H9 (cell line): ENCODE measurements at regions not wholly inside any gene's neighbourhood (a gene's known extent, or its start where the extent isn't known, plus 50 kb on each side); places are given as distances from the start of the nearest gene placed in this dataset.

Experiments
- DNase-seq: peaks from one replicate; pipeline ENCODE4 v3.0.0-alpha.2; 2017
- H2AFZ ChIP-seq: one replicate; pipeline ENCODE4 v1.6.1; 2013; ENCODE audit warnings: mild to moderate bottlenecking, low read length, control low read depth, moderate library complexity
- H2AK5ac ChIP-seq: 2 replicates; pipeline ENCODE4 v1.6.1; 2013; ENCODE audit warnings: low read length, control low read depth, mixed read lengths; ENCODE audit not compliant: insufficient read length
- H2BK120ac ChIP-seq: one replicate; pipeline ENCODE4 v1.6.1; 2013; ENCODE audit warnings: low read depth, mild to moderate bottlenecking, low read length, control low read depth, inconsistent platforms; ENCODE audit not compliant: poor library complexity, severe bottlenecking
- H2BK12ac ChIP-seq: 2 replicates; pipeline ENCODE4 v1.6.1; 2013; ENCODE audit warnings: low read length, control low read depth, mixed read lengths, low read depth; ENCODE audit not compliant: insufficient read length
- H2BK15ac ChIP-seq: 2 replicates; pipeline ENCODE4 v1.6.1; 2013; ENCODE audit warnings: low read depth, low read length, control low read depth
- H2BK20ac ChIP-seq: one replicate; pipeline ENCODE4 v1.6.1; 2013; ENCODE audit warnings: low read depth, mild to moderate bottlenecking, low read length, control low read depth, inconsistent platforms; ENCODE audit not compliant: poor library complexity, severe bottlenecking
- H2BK5ac ChIP-seq: 2 replicates; pipeline ENCODE4 v1.6.1; 2013; ENCODE audit warnings: low read length, control low read depth, mixed read lengths; ENCODE audit not compliant: insufficient read length
- H3K14ac ChIP-seq: 2 replicates; pipeline ENCODE4 v1.6.1; 2013; ENCODE audit warnings: low read length, control low read depth; ENCODE audit not compliant: insufficient read depth
- H3K18ac ChIP-seq: 2 replicates; pipeline ENCODE4 v1.6.1; 2013; ENCODE audit warnings: low read depth, mild to moderate bottlenecking, mixed read lengths, low read length, control low read depth; ENCODE audit not compliant: insufficient read length
- H3K23ac ChIP-seq: 2 replicates; pipeline ENCODE4 v1.6.1; 2013; ENCODE audit warnings: low read length, control low read depth, mixed read lengths, low read depth; ENCODE audit not compliant: insufficient read length
- H3K23me2 ChIP-seq: 2 replicates; pipeline ENCODE4 v1.6.1; 2013; ENCODE audit warnings: low read depth, mild to moderate bottlenecking, mixed read lengths, low read length, control low read depth; ENCODE audit not compliant: insufficient read length, poor library complexity, severe bottlenecking
- H3K27ac ChIP-seq: 2 replicates; pipeline ENCODE4 v1.5.1; 2013; ENCODE audit warnings: low read length, control low read depth, mixed read lengths, low read depth; ENCODE audit not compliant: insufficient read length
- H3K27me3 ChIP-seq: 2 replicates; pipeline ENCODE4 v1.6.1; 2013; ENCODE audit warnings: low read length, control low read depth, inconsistent platforms; ENCODE audit not compliant: insufficient read depth
- H3K4ac ChIP-seq: 2 replicates; pipeline ENCODE4 v1.6.1; 2013; ENCODE audit warnings: low read depth, mild to moderate bottlenecking, control low read depth, inconsistent platforms, low read length, moderate library complexity
- H3K4me1 ChIP-seq: 2 replicates; pipeline ENCODE4 v1.6.1; 2013; ENCODE audit warnings: low read length, control low read depth, inconsistent platforms; ENCODE audit not compliant: insufficient read depth
- H3K4me2 ChIP-seq: 2 replicates; pipeline ENCODE4 v1.6.1; 2013; ENCODE audit warnings: low read length, control low read depth, mixed read lengths; ENCODE audit not compliant: insufficient read length, insufficient read depth
- H3K56ac ChIP-seq: 2 replicates; pipeline ENCODE4 v1.6.1; 2013; ENCODE audit warnings: low read depth, mild to moderate bottlenecking, mixed read lengths, low read length, control low read depth; ENCODE audit not compliant: insufficient read length
- H3K79me1 ChIP-seq: 2 replicates; pipeline ENCODE4 v1.6.1; 2013; ENCODE audit warnings: low read depth, mild to moderate bottlenecking, moderate library complexity, low read length, control low read depth, inconsistent platforms; ENCODE audit not compliant: insufficient read depth, poor library complexity, severe bottlenecking
- H3K79me2 ChIP-seq: 2 replicates; pipeline ENCODE4 v1.6.1; 2013; ENCODE audit warnings: low read length, control low read depth, inconsistent platforms; ENCODE audit not compliant: insufficient read depth
- H3K9ac ChIP-seq: 2 replicates; pipeline ENCODE4 v1.6.1; 2013; ENCODE audit warnings: low read length, control low read depth, mixed read lengths; ENCODE audit not compliant: insufficient read length; ENCODE audit errors: extremely low read depth
- H3K9me3 ChIP-seq: one replicate; pipeline ENCODE4 v1.6.1; 2013; ENCODE audit warnings: low read depth, low read length, inconsistent platforms; ENCODE audit not compliant: control insufficient read depth
- H3T11ph ChIP-seq: one replicate; pipeline ENCODE4 v1.6.1; 2013; ENCODE audit warnings: mild to moderate bottlenecking, low read length, control low read depth, inconsistent platforms
- H4K20me1 ChIP-seq: one replicate; pipeline ENCODE4 v1.6.1; 2013; ENCODE audit not compliant: control insufficient read depth, insufficient read length, insufficient read depth
- H4K5ac ChIP-seq: 2 replicates; pipeline ENCODE4 v1.6.1; 2013; ENCODE audit warnings: low read depth, mild to moderate bottlenecking, mixed read lengths, low read length, control low read depth; ENCODE audit not compliant: insufficient read length
- H4K8ac ChIP-seq: replicated peaks from 2 replicates; pipeline ENCODE4 v1.6.1; 2013; ENCODE audit warnings: low read length, control low read depth, mixed read lengths, low read depth; ENCODE audit not compliant: insufficient read length
- H4K91ac ChIP-seq: 2 replicates; pipeline ENCODE4 v1.6.1; 2013; ENCODE audit warnings: low read depth, mild to moderate bottlenecking, moderate library complexity, mixed read lengths, low read length, control low read depth; ENCODE audit not compliant: insufficient read length
- H3K27ac Mint-ChIP-seq, 3 experiments: 2 replicates in 2 of 3; 3 replicates in 1 of 3; pipeline ENCODE4 v1.8.0; 2020 to 2021; ENCODE audit warnings: mixed read lengths in 3 of 3, mild to moderate bottlenecking in 1 of 3, moderate library complexity in 1 of 3
- H3K27me3 Mint-ChIP-seq: 2 replicates; pipeline ENCODE4 v1.8.0; 2021; ENCODE audit warnings: low read depth, mild to moderate bottlenecking, moderate library complexity, mixed read lengths
- H3K36me3 Mint-ChIP-seq, 3 experiments: 2 replicates in 2 of 3; 3 replicates in 1 of 3; pipeline ENCODE4 v1.8.0; 2020 to 2021; ENCODE audit warnings: low read depth in 3 of 3, mixed read lengths in 3 of 3; ENCODE audit not compliant: insufficient read depth in 1 of 3
- H3K4me1 Mint-ChIP-seq, 2 experiments: 2 replicates each; pipeline ENCODE4 v1.8.0; 2020; ENCODE audit warnings: mixed read lengths in 2 of 2
- H3K4me3 Mint-ChIP-seq, 2 experiments: 2 replicates in 1 of 2; 3 replicates in 1 of 2; pipeline ENCODE4 v1.8.0; 2020 to 2021; ENCODE audit warnings: mild to moderate bottlenecking in 2 of 2, mixed read lengths in 2 of 2, moderate library complexity in 1 of 2
- H3K9me3 Mint-ChIP-seq, 2 experiments: 2 replicates in 1 of 2; 3 replicates in 1 of 2; pipeline ENCODE4 v1.8.0; 2020; ENCODE audit warnings: mild to moderate bottlenecking in 2 of 2, mixed read lengths in 2 of 2, moderate library complexity in 1 of 2
- CTCF ChIP-seq: fragments of 200-600 bp; sonication (generic); conservative IDR thresholded peaks from 3 replicates; pipeline ENCODE4 v1.8.0; 2021; ENCODE audit warnings: antibody characterized with exemption, mild to moderate bottlenecking
- WGBS: extraction: QIAGEN DNeasy Blood & Tissue Kit; methylation state at CpG from one replicate; pipeline ENCODE4 v1.1.7; 2013; ENCODE audit warnings: missing lambda C conversion rate, low lambda C conversion rate, mixed read lengths; ENCODE audit not compliant: insufficient read length; ENCODE audit errors: extremely low coverage; 5-methylcytosine and 5-hydroxymethylcytosine counted together

- H2BK5ac ChIP-seq: no peak overlapping the region
- H3K27me3 Mint-ChIP-seq: no peaks in the 10 kb centered on the region
- no peak overlapping the region for H2AK5ac ChIP-seq
- H3K27me3 ChIP-seq: no peaks in the 10 kb centered on the region
- H3K23me2 ChIP-seq: no peaks in the 10 kb centered on the region
- H4K20me1 ChIP-seq: no peaks in the 10 kb centered on the region
- WGBS: no CpG with 5 or more reads among the region's 8 CpGs
- H4K8ac ChIP-seq: no peak overlapping the region
- no peak overlapping the region for H4K5ac ChIP-seq
- no peaks in the 10 kb centered on the region for H3K79me2 ChIP-seq
- no peak for TF ChIP-seq CTCF
- no peaks in the 10 kb centered on the region for H3K79me1 ChIP-seq
- no peaks in the 10 kb centered on the region for H3K4me1 Mint-ChIP-seq
- H3K27ac ChIP-seq: no peak overlapping the region
- H3K36me3 Mint-ChIP-seq: peaks cover 0 to 4% (median 0%) of the 10 kb centered on the region in 3 experiments; a peak in 1 of 7 replicates
- no peak overlapping the region for H3T11ph ChIP-seq
- no peak overlapping the region for H3K9ac ChIP-seq
- H3K14ac ChIP-seq: no peak overlapping the region
- no peak overlapping the region for H3K27ac Mint-ChIP-seq
- no peak overlapping the region for H2BK20ac ChIP-seq
- H2AFZ ChIP-seq: no peak overlapping the region
- no peak overlapping the region for H4K91ac ChIP-seq
- no peaks in the 10 kb centered on the region for H3K9me3 ChIP-seq
- no peak overlapping the region for H3K4ac ChIP-seq
- H3K9me3 Mint-ChIP-seq: peaks cover 0 to 5% of the 10 kb centered on the region in 2 experiments; a peak in 1 of 5 replicates
- DNase-seq: no peak
- H3K18ac ChIP-seq: no peak overlapping the region
- no peaks in the 10 kb centered on the region for H3K4me1 ChIP-seq
- H3K23ac ChIP-seq: no peak overlapping the region
- no peak overlapping the region for H2BK15ac ChIP-seq
- no peak overlapping the region for H2BK12ac ChIP-seq
- H3K56ac ChIP-seq: no peak overlapping the region
- no peak overlapping the region for H2BK120ac ChIP-seq
- H3K4me2 ChIP-seq: no peak overlapping the region
- H3K4me3 Mint-ChIP-seq: no peak overlapping the region
Measured at GRCh38 chr5:91885291-91886265, 502.5 kb upstream of the ARRDC3 start.
